ENCODE measurements at regions not wholly inside any gene's neighbourhood (a gene's known extent, or its start where the extent isn't known, plus 50 kb on each side); places are given as distances from the start of the nearest gene placed in this dataset.

GRCh38 chr20:57960803-57961575, 251.2 kb upstream of the PMEPA1 start:
- DNase-seq = no peak

- no peak for DNase-seq
Measured at GRCh38 chr20:57959589-57959988, 249.8 kb upstream of the PMEPA1 start.

GRCh38 chr20:57959018-57959417, 249.2 kb upstream of the PMEPA1 start:
- no peak for DNase-seq

- no peak for DNase-seq
Measured at GRCh38 chr20:57958050-57958420, 248.2 kb upstream of the PMEPA1 start.

GRCh38 chr20:57957411-57958049, 247.7 kb upstream of the PMEPA1 start:
- DNase-seq = no peak

GRCh38 chr20:57953638-57954037, 243.8 kb upstream of the PMEPA1 start:
- no peak for DNase-seq

GRCh38 chr20:57952136-57952535, 242.3 kb upstream of the PMEPA1 start:
- DNase-seq = no peak

GRCh38 chr20:57951549-57951948, 241.7 kb upstream of the PMEPA1 start:
- no peak for DNase-seq

- no peak for DNase-seq
Measured at GRCh38 chr20:57950764-57951485, 241.1 kb upstream of the PMEPA1 start.

- DNase-seq = no peak
Measured at GRCh38 chr20:57948180-57948955, 238.6 kb upstream of the PMEPA1 start.

GRCh38 chr20:57947421-57948179, 237.8 kb upstream of the PMEPA1 start:
- DNase-seq = no peak

GRCh38 chr20:57946559-57947315, 236.9 kb upstream of the PMEPA1 start:
- DNase-seq = no peak

GRCh38 chr20:57944988-57945387, 235.2 kb upstream of the PMEPA1 start:
- no peak for DNase-seq

- no peak for DNase-seq
Measured at GRCh38 chr20:57943950-57944349, 234.1 kb upstream of the PMEPA1 start.

- DNase-seq = no peak
Measured at GRCh38 chr20:57943291-57943690, 233.5 kb upstream of the PMEPA1 start.

GRCh38 chr20:57941604-57942381, 232.0 kb upstream of the PMEPA1 start:
- no peak for DNase-seq

GRCh38 chr20:57940868-57941522, 231.2 kb upstream of the PMEPA1 start:
- no peak for DNase-seq

GRCh38 chr20:57940376-57940775, 230.6 kb upstream of the PMEPA1 start:
- no peak for DNase-seq

GRCh38 chr20:57939499-57939898, 229.7 kb upstream of the PMEPA1 start:
- DNase-seq = no peak
